SJSA1 (cell line): ENCODE measurements at regions not wholly inside any gene's neighbourhood (a gene's known extent, or its start where the extent isn't known, plus 50 kb on each side); places are given as distances from the start of the nearest gene placed in this dataset.
"Not testable (repeated sequence)": the region's sequence is repeated elsewhere in the genome, so short reads cannot be mapped to it uniquely, and the experiment has no call there.

Experiments
- DNase-seq, 2 experiments: peaks; one replicate each; pipeline ENCODE4 v3.0.0-alpha.2; 2015 to 2020; ENCODE audit warnings: low spot score in 2 of 2, low read depth in 1 of 2
- H3K27ac ChIP-seq: fragments of 250-450 bp; sonication (Bioruptor Pico); 2 replicates; pipeline ENCODE4 v1.5.1; 2020; ENCODE audit warnings: mild to moderate bottlenecking, moderate library complexity
- H3K27me3 ChIP-seq: fragments of 250-450 bp; sonication (Bioruptor Pico); replicated peaks from 2 replicates; pipeline ENCODE4 v1.5.1; 2020; ENCODE audit warnings: mild to moderate bottlenecking, moderate library complexity
- H3K36me3 ChIP-seq: fragments of 250-450 bp; sonication (Bioruptor Pico); 2 replicates; pipeline ENCODE4 v1.5.1; 2020; ENCODE audit warnings: mild to moderate bottlenecking
- H3K4me1 ChIP-seq: fragments of 250-450 bp; sonication (Bioruptor Pico); replicated peaks from 2 replicates; pipeline ENCODE4 v1.6.1; 2021; ENCODE audit warnings: mild to moderate bottlenecking
- H3K4me3 ChIP-seq: fragments of 250-450 bp; sonication (Bioruptor Pico); 2 replicates; pipeline ENCODE4 v1.5.1; 2020; ENCODE audit warnings: mild to moderate bottlenecking
- H3K9me3 ChIP-seq: fragments of 250-450 bp; sonication (Bioruptor Pico); replicated peaks from 2 replicates; pipeline ENCODE4 v1.5.1; 2020; ENCODE audit warnings: mild to moderate bottlenecking

DNA sequence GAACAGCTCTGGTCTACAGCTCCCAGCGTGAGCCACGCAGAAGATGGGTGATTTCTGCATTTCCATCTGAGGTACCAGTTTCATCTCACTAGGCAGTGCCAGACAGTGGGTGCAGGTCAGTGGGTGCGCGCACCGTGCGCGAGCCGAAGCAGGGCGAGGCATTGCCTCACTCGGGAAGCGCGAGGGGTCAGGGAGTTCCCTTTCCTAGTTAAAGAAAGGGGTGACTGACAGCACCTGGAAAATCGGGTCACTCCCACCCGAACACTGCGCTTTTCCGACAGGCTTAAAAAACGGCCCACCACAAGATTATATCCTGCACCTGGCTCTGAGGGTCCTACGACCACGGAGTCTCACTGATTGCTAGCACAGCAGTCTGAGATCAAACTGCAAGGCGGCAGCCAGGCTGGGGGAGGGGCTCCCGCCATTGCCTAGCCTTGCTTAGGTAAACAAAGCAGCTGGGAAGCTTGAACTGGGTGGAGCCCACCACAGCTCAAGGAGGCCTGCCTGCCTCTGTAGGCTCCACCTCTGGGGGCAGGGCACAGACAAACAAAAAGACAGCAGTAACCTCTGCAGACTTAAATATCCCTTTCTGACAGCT is 325.0 kb upstream of the CHST9 start:
- not testable (repeated sequence) for H3K27ac ChIP-seq, H3K9me3 ChIP-seq, DNase-seq, H3K27me3 ChIP-seq, H3K36me3 ChIP-seq, H3K4me1 ChIP-seq, H3K4me3 ChIP-seq

- DNase-seq: no peak
- Histone ChIP-seq H3K4me3 (no peak overlapping the region), H3K9me3 (no peaks in the 10 kb centered on the region), H3K27ac (no peak overlapping the region), H3K36me3 (no peaks in the 10 kb centered on the region), H3K4me1 (no peaks in the 10 kb centered on the region), H3K27me3 (no peaks in the 10 kb centered on the region)
Measured at GRCh38 chr18:27501671-27502070, 316.6 kb upstream of the CHST9 start.

GRCh38 chr18:27500531-27500930 is 315.4 kb upstream of the CHST9 start:
- Histone ChIP-seq H3K36me3 (no peaks in the 10 kb centered on the region), H3K27me3 (no peaks in the 10 kb centered on the region), H3K27ac (no peak overlapping the region), H3K9me3 (no peaks in the 10 kb centered on the region), H3K4me3 (no peak overlapping the region), H3K4me1 (no peaks in the 10 kb centered on the region)
- no peak for DNase-seq

DNA sequence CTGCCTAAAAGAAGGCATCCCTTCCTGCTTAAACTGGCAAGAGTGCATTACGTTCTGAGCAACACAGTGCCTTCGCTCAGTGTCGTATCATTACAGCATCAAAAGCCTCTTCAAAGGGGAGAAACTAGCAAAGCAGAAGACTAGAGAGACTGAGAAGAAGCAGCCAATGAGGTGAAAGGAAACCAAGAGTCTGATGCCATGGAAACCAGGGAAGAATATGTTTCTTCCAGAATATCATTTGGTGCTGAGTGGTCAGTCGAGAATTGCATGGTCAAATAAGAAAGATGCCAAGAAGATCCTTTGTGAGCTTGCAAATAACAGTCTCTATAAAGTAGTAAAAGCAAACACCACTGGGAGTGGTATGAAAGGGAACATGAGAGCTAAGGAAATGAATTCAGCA is 312.1 kb upstream of the CHST9 start:
- no peak for DNase-seq
- no peak overlapping the region for H3K4me3 ChIP-seq
- no peak overlapping the region for H3K27ac ChIP-seq
- no peaks in the 10 kb centered on the region for H3K4me1 ChIP-seq
- H3K9me3 ChIP-seq: no peaks in the 10 kb centered on the region
- no peaks in the 10 kb centered on the region for H3K27me3 ChIP-seq
- H3K36me3 ChIP-seq: no peaks in the 10 kb centered on the region

- DNase-seq: no peak
Measured at GRCh38 chr18:27493182-27493581, 308.1 kb upstream of the CHST9 start.

DNA sequence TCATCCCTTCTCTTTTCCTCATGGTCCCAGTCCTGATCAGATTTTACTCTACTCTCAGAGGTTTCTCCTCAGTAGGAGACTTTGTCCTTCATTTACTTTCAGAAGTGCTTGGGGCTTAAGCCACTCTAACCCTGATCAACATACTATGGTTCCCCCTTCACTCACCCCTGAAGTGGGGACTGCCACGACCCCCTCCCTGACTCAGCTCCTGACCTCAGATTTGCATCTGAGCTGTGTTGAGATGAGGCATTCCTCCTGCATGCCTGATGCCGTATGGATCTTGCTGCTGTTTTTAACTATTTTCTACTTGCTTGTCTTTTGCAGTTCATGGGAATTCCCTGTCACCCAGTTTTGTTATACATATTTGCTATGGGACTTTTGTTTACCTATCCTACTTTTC is 306.7 kb upstream of the CHST9 start:
- DNase-seq: no peak
- no peaks in the 10 kb centered on the region for H3K27me3 ChIP-seq
- no peaks in the 10 kb centered on the region for H3K9me3 ChIP-seq
- H3K36me3 ChIP-seq: no peaks in the 10 kb centered on the region
- no peak overlapping the region for H3K27ac ChIP-seq
- H3K4me1 ChIP-seq: no peaks in the 10 kb centered on the region
- H3K4me3 ChIP-seq: no peak overlapping the region

More at GRCh38 chr18:27493182-27493581, 308.1 kb upstream of the CHST9 start:
- H3K4me3 ChIP-seq: no peak overlapping the region
- H3K36me3 ChIP-seq: no peaks in the 10 kb centered on the region
- H3K4me1 ChIP-seq: no peaks in the 10 kb centered on the region
- H3K27me3 ChIP-seq: no peaks in the 10 kb centered on the region
- no peak overlapping the region for H3K27ac ChIP-seq
- H3K9me3 ChIP-seq: no peaks in the 10 kb centered on the region

GRCh38 chr18:27483276-27483675 is 298.2 kb upstream of the CHST9 start:
- no peaks in the 10 kb centered on the region for H3K36me3 ChIP-seq
- no peak overlapping the region for H3K4me3 ChIP-seq
- no peak overlapping the region for H3K27ac ChIP-seq
- no peaks in the 10 kb centered on the region for H3K9me3 ChIP-seq
- H3K4me1 ChIP-seq: no peaks in the 10 kb centered on the region
- 0 out of 2 replicates have a peak, but pooled peaks cover 5% of the 10 kb centered on the region for H3K27me3 ChIP-seq
- DNase-seq: no peak

DNA sequence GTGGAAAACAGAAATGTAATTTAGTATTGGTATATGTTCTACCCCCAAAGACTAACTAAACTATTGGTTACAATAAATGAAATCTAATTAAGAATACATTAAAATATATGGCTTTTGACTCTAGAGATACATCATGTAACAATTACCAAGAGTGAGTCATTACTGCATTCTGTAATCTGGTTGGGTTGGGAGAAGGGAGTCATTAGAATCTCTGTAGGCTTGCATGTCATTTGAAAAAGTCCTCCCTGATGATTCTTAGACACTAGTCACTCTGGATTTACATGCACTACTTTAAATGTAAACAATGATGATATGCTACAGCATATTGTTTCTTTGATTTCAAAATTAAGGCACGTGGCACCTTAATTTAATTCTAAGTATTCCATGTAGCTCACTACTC is 293.4 kb upstream of the CHST9 start:
- H3K4me1 ChIP-seq: no peaks in the 10 kb centered on the region
- no peak overlapping the region for H3K4me3 ChIP-seq
- no peaks in the 10 kb centered on the region for H3K9me3 ChIP-seq
- H3K27ac ChIP-seq: no peak overlapping the region
- no peak for DNase-seq
- H3K27me3 ChIP-seq: 0 out of 2 replicates have a peak, but pooled peaks cover under 1% of the 10 kb centered on the region
- H3K36me3 ChIP-seq: no peaks in the 10 kb centered on the region

GRCh38 chr18:27473318-27473717 is 288.2 kb upstream of the CHST9 start:
- H3K27ac ChIP-seq: no peak overlapping the region
- no peaks in the 10 kb centered on the region for H3K9me3 ChIP-seq
- no peaks in the 10 kb centered on the region for H3K27me3 ChIP-seq
- no peaks in the 10 kb centered on the region for H3K36me3 ChIP-seq
- H3K4me3 ChIP-seq: no peak overlapping the region
- no peak for DNase-seq
- H3K4me1 ChIP-seq: no peaks in the 10 kb centered on the region

- H3K27me3 ChIP-seq: no peaks in the 10 kb centered on the region
- no peaks in the 10 kb centered on the region for H3K36me3 ChIP-seq
- no peak overlapping the region for H3K4me3 ChIP-seq
- no peak for DNase-seq
- no peaks in the 10 kb centered on the region for H3K9me3 ChIP-seq
- no peak overlapping the region for H3K27ac ChIP-seq
- H3K4me1 ChIP-seq: no peaks in the 10 kb centered on the region
Measured at GRCh38 chr18:27467073-27467472, 282.0 kb upstream of the CHST9 start.

GRCh38 chr18:27461957-27462356 is 276.8 kb upstream of the CHST9 start:
- no peak for DNase-seq
- Histone ChIP-seq H3K4me1 (no peaks in the 10 kb centered on the region), H3K27me3 (no peaks in the 10 kb centered on the region), H3K9me3 (no peaks in the 10 kb centered on the region), H3K27ac (no peak overlapping the region), H3K4me3 (no peak overlapping the region), H3K36me3 (no peaks in the 10 kb centered on the region)

- no peak for DNase-seq
- H3K27ac ChIP-seq: no peak overlapping the region
- no peaks in the 10 kb centered on the region for H3K27me3 ChIP-seq
- no peaks in the 10 kb centered on the region for H3K4me1 ChIP-seq
- H3K36me3 ChIP-seq: no peaks in the 10 kb centered on the region
- no peak overlapping the region for H3K4me3 ChIP-seq
- H3K9me3 ChIP-seq: no peaks in the 10 kb centered on the region
Measured at GRCh38 chr18:27449104-27449503, 264.0 kb upstream of the CHST9 start.

- no peak for DNase-seq
- H3K36me3 ChIP-seq: no peaks in the 10 kb centered on the region
- H3K4me1 ChIP-seq: no peaks in the 10 kb centered on the region
- H3K9me3 ChIP-seq: no peaks in the 10 kb centered on the region
- H3K27me3 ChIP-seq: no peaks in the 10 kb centered on the region
- no peak overlapping the region for H3K27ac ChIP-seq
- no peak overlapping the region for H3K4me3 ChIP-seq
Measured at GRCh38 chr18:27447930-27448329, 262.8 kb upstream of the CHST9 start.

DNA sequence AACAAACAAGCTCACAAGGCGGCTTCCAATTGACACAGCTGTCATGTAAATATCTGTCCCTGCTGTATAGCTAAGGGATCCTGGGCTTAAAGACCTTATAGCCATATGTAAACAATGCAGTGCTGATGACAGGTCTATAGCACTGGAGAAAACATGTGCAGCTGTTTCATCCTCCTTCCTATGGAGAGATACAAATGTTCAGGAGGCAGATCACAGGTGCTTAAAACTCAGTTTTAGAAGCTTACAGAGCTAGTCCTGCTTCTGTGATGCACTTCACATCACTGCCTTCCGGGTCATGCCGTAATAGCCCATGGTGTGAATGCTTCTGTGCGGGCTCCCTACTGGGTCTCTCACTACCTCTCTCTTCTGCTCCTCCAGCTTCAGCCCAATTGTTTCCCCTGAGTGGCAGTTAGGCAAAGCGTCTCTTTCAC is 262.4 kb upstream of the CHST9 start:
- no peaks in the 10 kb centered on the region for H3K27me3 ChIP-seq
- no peaks in the 10 kb centered on the region for H3K36me3 ChIP-seq
- H3K9me3 ChIP-seq: no peaks in the 10 kb centered on the region
- H3K4me1 ChIP-seq: no peaks in the 10 kb centered on the region
- no peak for DNase-seq
- no peak overlapping the region for H3K27ac ChIP-seq
- H3K4me3 ChIP-seq: no peak overlapping the region

DNA sequence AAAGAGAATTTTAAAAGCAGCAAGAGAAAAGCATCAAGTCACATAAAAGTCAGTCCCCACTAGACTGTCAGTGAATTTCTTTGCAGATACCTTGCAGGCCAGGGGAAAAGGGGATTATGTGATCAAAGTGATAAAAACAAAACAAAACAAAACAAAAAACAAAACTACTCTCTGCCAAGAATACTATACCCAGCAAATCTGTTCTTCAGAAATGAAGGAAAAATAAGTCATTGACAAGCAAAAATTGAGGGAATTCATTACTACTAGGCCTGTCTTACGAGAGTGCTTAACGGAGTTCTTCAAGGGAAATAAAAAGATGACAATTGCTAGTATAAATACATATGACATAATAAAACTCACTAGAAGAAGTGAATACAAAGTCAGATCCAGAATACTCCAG is 245.5 kb upstream of the CHST9 start:
- no peaks in the 10 kb centered on the region for H3K27me3 ChIP-seq
- no peaks in the 10 kb centered on the region for H3K9me3 ChIP-seq
- no peaks in the 10 kb centered on the region for H3K4me1 ChIP-seq
- H3K4me3 ChIP-seq: no peak overlapping the region
- DNase-seq: no peak
- H3K36me3 ChIP-seq: no peaks in the 10 kb centered on the region
- no peak overlapping the region for H3K27ac ChIP-seq
